AG09319 (cell line): ENCODE measurements at regions not wholly inside any gene's neighbourhood (a gene's known extent, or its start where the extent isn't known, plus 50 kb on each side); places are given as distances from the start of the nearest gene placed in this dataset.
"Not testable (repeated sequence)": the region's sequence is repeated elsewhere in the genome, so short reads cannot be mapped to it uniquely, and the experiment has no call there.

Experiments
- DNase-seq: peaks from one replicate; pipeline ENCODE4 v3.0.0-alpha.2; 2010; ENCODE audit warnings: low read depth; ENCODE audit errors: extremely low read depth
- TF ChIP-seq, protein P1 (sequence below): IDR thresholded peaks from 2 replicates; pipeline ENCODE4 v1.5.1; 2011; ENCODE audit warnings: low read depth, mild to moderate bottlenecking, inconsistent platforms, low read length, moderate library complexity

- no peak for DNase-seq
- TF ChIP-seq, protein P1, sequence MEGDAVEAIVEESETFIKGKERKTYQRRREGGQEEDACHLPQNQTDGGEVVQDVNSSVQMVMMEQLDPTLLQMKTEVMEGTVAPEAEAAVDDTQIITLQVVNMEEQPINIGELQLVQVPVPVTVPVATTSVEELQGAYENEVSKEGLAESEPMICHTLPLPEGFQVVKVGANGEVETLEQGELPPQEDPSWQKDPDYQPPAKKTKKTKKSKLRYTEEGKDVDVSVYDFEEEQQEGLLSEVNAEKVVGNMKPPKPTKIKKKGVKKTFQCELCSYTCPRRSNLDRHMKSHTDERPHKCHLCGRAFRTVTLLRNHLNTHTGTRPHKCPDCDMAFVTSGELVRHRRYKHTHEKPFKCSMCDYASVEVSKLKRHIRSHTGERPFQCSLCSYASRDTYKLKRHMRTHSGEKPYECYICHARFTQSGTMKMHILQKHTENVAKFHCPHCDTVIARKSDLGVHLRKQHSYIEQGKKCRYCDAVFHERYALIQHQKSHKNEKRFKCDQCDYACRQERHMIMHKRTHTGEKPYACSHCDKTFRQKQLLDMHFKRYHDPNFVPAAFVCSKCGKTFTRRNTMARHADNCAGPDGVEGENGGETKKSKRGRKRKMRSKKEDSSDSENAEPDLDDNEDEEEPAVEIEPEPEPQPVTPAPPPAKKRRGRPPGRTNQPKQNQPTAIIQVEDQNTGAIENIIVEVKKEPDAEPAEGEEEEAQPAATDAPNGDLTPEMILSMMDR: no peak
Observed at GRCh38 chr1:174105086-174105485, 54.2 kb upstream of the RABGAP1L start.

DNA sequence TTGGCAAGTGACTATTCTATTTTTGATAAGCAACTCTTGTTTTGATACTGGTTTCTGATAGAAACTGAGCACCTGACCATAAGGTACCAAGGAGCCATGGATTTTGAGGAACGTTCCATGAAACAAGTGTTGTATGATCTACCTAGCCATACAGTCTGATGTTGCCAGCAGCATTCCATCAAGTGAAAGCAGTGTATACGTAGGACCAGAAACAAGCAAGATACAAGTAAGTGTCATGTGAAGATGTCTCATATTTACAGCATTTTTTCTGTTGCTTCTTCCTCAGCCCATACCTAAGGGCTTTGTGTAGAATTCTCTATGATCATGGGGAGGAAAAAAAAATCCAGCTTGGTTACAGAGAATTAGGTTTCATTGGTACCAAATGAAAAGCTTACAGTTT lies 55.6 kb upstream of the RABGAP1L start:
- DNase-seq: no peak
- TF ChIP-seq, protein P1: no peak

DNA sequence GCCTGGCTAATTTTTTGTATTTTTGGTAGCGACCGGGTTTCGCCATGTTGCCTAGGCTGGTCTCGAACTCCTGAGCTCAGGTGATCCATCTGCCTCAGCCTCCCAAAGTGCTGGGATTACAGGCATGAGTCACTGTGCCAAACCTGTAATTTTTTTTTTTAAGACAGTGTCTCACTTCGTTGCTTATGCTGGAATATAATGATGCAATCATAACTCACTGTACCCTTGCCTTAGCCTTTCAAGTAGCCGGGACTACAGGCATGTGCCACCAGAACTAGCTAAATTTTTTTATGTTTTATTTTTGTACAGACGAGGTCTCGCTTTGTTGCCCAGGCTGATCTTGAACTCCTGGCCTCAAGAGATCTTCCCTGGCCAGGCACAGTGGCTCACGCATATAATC lies 57.3 kb upstream of the RABGAP1L start:
- DNase-seq: not testable (repeated sequence)

GRCh38 chr1:174097426-174097825 lies 61.9 kb upstream of the RABGAP1L start:
- DNase-seq: no peak
- TF ChIP-seq, protein P1: no peak

GRCh38 chr1:174093789-174094188 lies 65.5 kb upstream of the RABGAP1L start:
- DNase-seq: not testable (repeated sequence)

DNA sequence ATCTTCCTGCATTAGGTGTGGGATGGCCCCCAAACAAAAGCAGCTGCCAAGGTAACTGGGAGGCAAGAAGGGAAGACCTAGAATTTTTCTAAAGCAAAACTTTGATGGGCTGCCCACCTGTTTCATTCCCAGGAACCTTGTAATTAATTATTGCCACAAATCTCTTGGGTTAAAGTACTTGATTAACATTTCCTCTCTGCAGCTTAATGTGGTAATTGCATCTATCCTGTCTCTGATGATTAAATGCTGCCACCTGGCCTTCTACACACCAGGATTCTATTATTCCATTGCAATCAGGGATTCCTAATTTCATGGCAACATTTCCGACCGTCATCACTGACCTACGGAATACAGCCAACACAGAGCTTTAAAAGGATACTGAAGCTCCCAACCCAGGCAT lies 68.3 kb upstream of the RC3H1 start:
- TF ChIP-seq, protein P1: no peak

GRCh38 chr1:174080819-174081218 lies 58.7 kb upstream of the RC3H1 start:
- TF ChIP-seq, protein P1: no peak
- DNase-seq: no peak

More for the DNA sequence above, 68.3 kb upstream of the RC3H1 start:
- DNase-seq: no peak

- DNase-seq: no peak
- TF ChIP-seq, protein P1: no peak
Observed at GRCh38 chr1:174079796-174080195, 57.6 kb upstream of the RC3H1 start.

DNA sequence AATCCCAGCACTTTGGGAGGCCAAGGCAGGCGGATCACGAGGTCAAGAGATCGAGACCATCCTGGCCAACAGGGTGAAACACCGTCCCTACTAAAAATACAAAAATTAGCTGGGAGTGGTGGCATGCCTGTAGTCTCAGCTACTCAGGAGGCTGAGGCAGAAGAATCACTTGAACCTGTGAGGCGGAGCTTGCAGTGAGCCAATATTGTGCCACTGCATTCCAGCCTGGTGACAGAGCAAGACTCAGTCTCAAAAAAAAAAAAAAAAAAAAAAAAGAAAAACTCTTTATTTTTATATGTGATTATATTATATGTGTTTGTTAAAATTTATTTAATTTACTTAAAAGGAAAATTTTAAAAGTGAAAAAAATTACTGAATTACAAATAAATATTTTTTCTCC lies 56.8 kb upstream of the RC3H1 start:
- DNase-seq: not testable (repeated sequence)
